ENCODE measurements at regions not wholly inside any gene's neighbourhood (a gene's known extent, or its start where the extent isn't known, plus 50 kb on each side); places are given as distances from the start of the nearest gene placed in this dataset.
"Not testable (repeated sequence)": the region's sequence is repeated elsewhere in the genome, so short reads cannot be mapped to it uniquely, and the experiment has no call there.

GRCh38 chr5:25694801-25695200 lies 1050.0 kb upstream of the CDH10 start:
- H3K4me1 Mint-ChIP-seq (ENCODE audit: insufficient read depth, unreplicated experiment): no peaks in the 10 kb centered on the region
- no peak for TF ChIP-seq CTCF (IDR thresholded peaks at IDR 0.05; ENCODE audit: unreplicated experiment)
- BruUV-seq (replicated peaks): no TSS peak
- no peak overlapping the region for H3K27ac Mint-ChIP-seq (ENCODE audit: low read depth, unreplicated experiment)
- CTCF ChIA-PET: no interaction called here
- H3K4me3 Mint-ChIP-seq (ENCODE audit: unreplicated experiment): no peak overlapping the region
- no peak for DNase-seq (ENCODE audit: unreplicated experiment)
- H3K36me3 Mint-ChIP-seq (ENCODE audit: insufficient read depth, unreplicated experiment): no peaks in the 10 kb centered on the region
- intact Hi-C loops (cut with micrococcal nuclease): no loop called here
- H3K9me3 Mint-ChIP-seq (ENCODE audit: unreplicated experiment): no peaks in the 10 kb centered on the region
- H3K27me3 Mint-ChIP-seq (ENCODE audit: insufficient read depth, unreplicated experiment): no peaks in the 10 kb centered on the region
- POLR2A ChIA-PET: no interaction called here

GRCh38 chr5:25688156-25688555 lies 1043.4 kb upstream of the CDH10 start:
- TF ChIP-seq CTCF (IDR thresholded peaks at IDR 0.05; ENCODE audit: unreplicated experiment): no peak
- POLR2A ChIA-PET: no interaction called here
- no peaks in the 10 kb centered on the region for H3K27me3 Mint-ChIP-seq (ENCODE audit: insufficient read depth, unreplicated experiment)
- no peak for DNase-seq (ENCODE audit: unreplicated experiment)
- no peaks in the 10 kb centered on the region for H3K4me1 Mint-ChIP-seq (ENCODE audit: insufficient read depth, unreplicated experiment)
- BruUV-seq (replicated peaks): no TSS peak
- intact Hi-C loops (cut with micrococcal nuclease): no loop called here
- H3K9me3 Mint-ChIP-seq (ENCODE audit: unreplicated experiment): no peaks in the 10 kb centered on the region
- no peaks in the 10 kb centered on the region for H3K36me3 Mint-ChIP-seq (ENCODE audit: insufficient read depth, unreplicated experiment)
- CTCF ChIA-PET: interaction anchor here (0.6 kb wide), 1 partner anchor 143 kb away, joined by 3 read pairs; no protein-coding TSS in a partner anchor
- no peak overlapping the region for H3K27ac Mint-ChIP-seq (ENCODE audit: low read depth, unreplicated experiment)
- H3K4me3 Mint-ChIP-seq (ENCODE audit: unreplicated experiment): no peak overlapping the region

- H3K36me3 Mint-ChIP-seq (ENCODE audit: insufficient read depth, unreplicated experiment): no peaks in the 10 kb centered on the region
- no peaks in the 10 kb centered on the region for H3K27me3 Mint-ChIP-seq (ENCODE audit: insufficient read depth, unreplicated experiment)
- POLR2A ChIA-PET: no interaction called here
- H3K4me1 Mint-ChIP-seq (ENCODE audit: insufficient read depth, unreplicated experiment): no peaks in the 10 kb centered on the region
- intact Hi-C loops (cut with micrococcal nuclease): no loop called here
- TF ChIP-seq CTCF (IDR thresholded peaks at IDR 0.05; ENCODE audit: unreplicated experiment): no peak
- BruUV-seq (replicated peaks): no TSS peak
- peaks cover 23% of the 10 kb centered on the region for H3K9me3 Mint-ChIP-seq (ENCODE audit: unreplicated experiment)
- DNase-seq (ENCODE audit: unreplicated experiment): no peak
- no peak overlapping the region for H3K27ac Mint-ChIP-seq (ENCODE audit: low read depth, unreplicated experiment)
- H3K4me3 Mint-ChIP-seq (ENCODE audit: unreplicated experiment): no peak overlapping the region
- CTCF ChIA-PET: no interaction called here
These were observed 1025.0 kb upstream of the CDH10 start for GRCh38 chr5:25669645-25670401.

- ChIA-PET POLR2A (no interaction called here), CTCF (no interaction called here)
- intact Hi-C loops (cut with micrococcal nuclease): no loop called here
- Mint-ChIP-seq H3K4me1 (ENCODE audit: insufficient read depth, unreplicated experiment) (no peaks in the 10 kb centered on the region), H3K27me3 (ENCODE audit: insufficient read depth, unreplicated experiment) (no peaks in the 10 kb centered on the region), H3K36me3 (ENCODE audit: insufficient read depth, unreplicated experiment) (no peaks in the 10 kb centered on the region), H3K27ac (ENCODE audit: low read depth, unreplicated experiment) (no peak overlapping the region), H3K9me3 (ENCODE audit: unreplicated experiment) (peaks cover 13% of the 10 kb centered on the region), H3K4me3 (ENCODE audit: unreplicated experiment) (no peak overlapping the region)
- DNase-seq (ENCODE audit: unreplicated experiment): no peak
- no TSS peak for BruUV-seq (replicated peaks)
- no peak for TF ChIP-seq CTCF (IDR thresholded peaks at IDR 0.05; ENCODE audit: unreplicated experiment)
These were observed 1017.8 kb upstream of the CDH10 start for GRCh38 chr5:25662610-25663009.

GRCh38 chr5:25650316-25650715 lies 1005.5 kb upstream of the CDH10 start:
- H3K9me3 Mint-ChIP-seq (ENCODE audit: unreplicated experiment): peaks cover 20% of the 10 kb centered on the region
- BruUV-seq (replicated peaks); H3K4me1 Mint-ChIP-seq (ENCODE audit: insufficient read depth, unreplicated experiment); POLR2A ChIA-PET; H3K27ac Mint-ChIP-seq (ENCODE audit: low read depth, unreplicated experiment); H3K36me3 Mint-ChIP-seq (ENCODE audit: insufficient read depth, unreplicated experiment); H3K27me3 Mint-ChIP-seq (ENCODE audit: insufficient read depth, unreplicated experiment); intact Hi-C loops (cut with micrococcal nuclease); DNase-seq (ENCODE audit: unreplicated experiment); CTCF ChIA-PET; H3K4me3 Mint-ChIP-seq (ENCODE audit: unreplicated experiment): not testable (repeated sequence)

Measured in MCF 10A (cell line).